Heart left ventricle (tissue), 16 donors: ENCODE measurements at regions not wholly inside any gene's neighbourhood (a gene's known extent, or its start where the extent isn't known, plus 50 kb on each side); places are given as distances from the start of the nearest gene placed in this dataset.
A peak's percentile ranks its signal among the peaks of the same experiment; 100 is the strongest.

Source experiments
- ATAC-seq, 4 donors: fragments of 200-7000 bp; cut with Tn5 transposase; one replicate each; pipeline ENCODE4 v1.9.1; 2020 to 2022; ENCODE audit warnings: moderate library complexity in 4 of 4, mild to moderate bottlenecking in 3 of 4, moderate number of reproducible peaks in 1 of 4
- DNase-seq, 5 donors: peaks; one replicate each; pipeline ENCODE4 v3.0.0-alpha.2; 2020
- H3K27ac ChIP-seq, 12 donors: fragments of 200-600 bp; sonication (generic) in 4 of 12; one replicate each; pipeline versions ENCODE4 v1.5.0 to v1.8.0; 2016 to 2022; ENCODE audit warnings: mild to moderate bottlenecking in 2 of 12
- H3K27me3 ChIP-seq, 9 donors: fragments of 200-600 bp; sonication (generic) in 2 of 9; one replicate each; pipeline versions ENCODE4 v1.5.1 to v1.8.0; 2016 to 2022; ENCODE audit warnings: mild to moderate bottlenecking in 3 of 9
- H3K36me3 ChIP-seq, 9 donors: fragments of 200-600 bp; sonication (generic) in 2 of 9; one replicate each; pipeline versions ENCODE4 v1.5.0 to v1.8.0; 2018 to 2022; ENCODE audit warnings: mild to moderate bottlenecking in 2 of 9
- H3K4me1 ChIP-seq, 12 donors: fragments of 200-600 bp; sonication (generic) in 4 of 12; one replicate each; pipeline versions ENCODE4 v1.5.0 to v1.8.0; 2016 to 2022; ENCODE audit warnings: mild to moderate bottlenecking in 3 of 12
- H3K4me3 ChIP-seq, 12 donors: fragments of 200-600 bp; sonication (generic) in 4 of 12; one replicate each; pipeline versions ENCODE4 v1.5.0 to v1.8.0; 2017 to 2022; ENCODE audit warnings: mild to moderate bottlenecking in 9 of 12, moderate library complexity in 4 of 12
- H3K9me3 ChIP-seq, 12 donors: fragments of 200-600 bp; sonication (generic) in 4 of 12; one replicate each; pipeline versions ENCODE4 v1.5.0 to v1.8.0; 2016 to 2022; ENCODE audit warnings: mild to moderate bottlenecking in 1 of 12
- POLR2A ChIP-seq, 2 donors: fragments of 450-650 bp; IDR thresholded peaks; one replicate each; pipeline ENCODE4 v1.6.1; 2017; ENCODE audit warnings: antibody characterized with exemption in 2 of 2, mild to moderate bottlenecking in 2 of 2, moderate library complexity in 2 of 2
- WGBS, 4 donors: extraction: QIAGEN DNeasy Blood & Tissue Kit in 2 of 4; methylation state at CpG; one replicate each; pipeline versions ENCODE4 v1.1.5 to v1.1.7; 2013 to 2018; 5-methylcytosine and 5-hydroxymethylcytosine counted together
- intact Hi-C, 10 donors: fragments of 100-400 bp; cut with DNase I; formaldehyde crosslinking; loops; one replicate each; pipeline versions ENCODE4 v1.11.1 to v1.14.2; 2022
- TF ChIP-seq, protein P1 (sequence below), 12 donors: fragments of 200-600 bp; sonication (generic) in 4 of 12; IDR thresholded peaks; one replicate each; pipeline versions ENCODE4 v1.5.0 to v1.8.0; 2018 to 2022; ENCODE audit warnings: antibody characterized with exemption in 12 of 12, mild to moderate bottlenecking in 5 of 12
- donor health status: ischemic (EF 13 %, LVEDD 7.1; RV severe dilation, severe dysfunction).
- donor health status: healthy with polysubstance abuse.
- donor health status: DM: no; HTN: yes; CAD: no.
- donor health status: DM: no; HTN: no; CAD: no.
- donor health status: ischemic (EF 25% LVEDD 6.9; RV normal size, moderate dysfunction).
- donor health status: ischemic (EF 25% LVEDD 5.7; RV mildly dilated, moderate dysfunction).
- donor health status: healthy.
- donor health status: DM: yes; HTN: yes; CAD: no.
- donor health status: ischemic (EF 35%, LVEDD 5.7; RV mildly dilated, moderate dysfunction).
- donor health status: nonischemic (EF 11% LVEDD 7.7; RV severe dilation, severe dysfunction).
- donor health status: DM: yes; HTN: yes; CAD: no.
- donor health status: PGD.
- donor health status: ischemic (EF 29% LVEDD 5.4; RV normal size, mild dysfunction).
- donor health status: nonischemic (EF 23%, LVEDD 6.1; RV moderate dilation, normal function).

DNA sequence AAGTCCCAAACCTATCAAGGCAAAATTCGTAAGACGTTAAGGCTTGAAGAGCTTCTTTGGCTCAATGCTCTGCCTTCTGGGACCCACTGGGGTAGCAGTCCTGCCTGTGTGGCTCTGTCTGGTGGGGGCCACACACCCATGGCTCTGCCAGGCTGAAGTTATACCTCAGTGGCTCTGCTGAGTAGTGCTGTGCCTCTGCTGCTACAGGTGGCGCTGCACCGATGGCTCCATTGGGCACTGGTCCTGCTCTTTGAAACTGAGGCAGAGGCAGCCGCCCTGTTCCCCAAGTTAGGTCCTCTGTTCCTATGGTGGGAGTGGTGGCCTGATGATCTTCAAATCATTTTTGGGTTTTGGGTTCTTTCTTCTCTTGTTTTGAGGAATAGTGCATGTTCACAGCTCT, 68.0 kb upstream of the AP4E1 start:
- Histone ChIP-seq H3K4me3 (no peak overlapping the region), H3K36me3 (no peaks in the 10 kb centered on the region), H3K27me3 (no peaks in the 10 kb centered on the region), H3K4me1 (no peaks in the 10 kb centered on the region), H3K9me3 (peaks cover 0 to 5% (median 0%) of the 10 kb centered on the region in 12 donors), H3K27ac (no peak overlapping the region)
- ATAC-seq (no peak), DNase-seq (no peak)
- intact Hi-C loops, result no loop called here
- TF ChIP-seq, protein P1, sequence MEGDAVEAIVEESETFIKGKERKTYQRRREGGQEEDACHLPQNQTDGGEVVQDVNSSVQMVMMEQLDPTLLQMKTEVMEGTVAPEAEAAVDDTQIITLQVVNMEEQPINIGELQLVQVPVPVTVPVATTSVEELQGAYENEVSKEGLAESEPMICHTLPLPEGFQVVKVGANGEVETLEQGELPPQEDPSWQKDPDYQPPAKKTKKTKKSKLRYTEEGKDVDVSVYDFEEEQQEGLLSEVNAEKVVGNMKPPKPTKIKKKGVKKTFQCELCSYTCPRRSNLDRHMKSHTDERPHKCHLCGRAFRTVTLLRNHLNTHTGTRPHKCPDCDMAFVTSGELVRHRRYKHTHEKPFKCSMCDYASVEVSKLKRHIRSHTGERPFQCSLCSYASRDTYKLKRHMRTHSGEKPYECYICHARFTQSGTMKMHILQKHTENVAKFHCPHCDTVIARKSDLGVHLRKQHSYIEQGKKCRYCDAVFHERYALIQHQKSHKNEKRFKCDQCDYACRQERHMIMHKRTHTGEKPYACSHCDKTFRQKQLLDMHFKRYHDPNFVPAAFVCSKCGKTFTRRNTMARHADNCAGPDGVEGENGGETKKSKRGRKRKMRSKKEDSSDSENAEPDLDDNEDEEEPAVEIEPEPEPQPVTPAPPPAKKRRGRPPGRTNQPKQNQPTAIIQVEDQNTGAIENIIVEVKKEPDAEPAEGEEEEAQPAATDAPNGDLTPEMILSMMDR (IDR thresholded peaks at IDR 0.05), result no peak
- no peak for TF ChIP-seq POLR2A (IDR thresholded peaks at IDR 0.05)
- 88 to 91% (median 90%) methylated on average over 3 to 5 of the region's 5 CpGs for WGBS, 4 donors

- Histone ChIP-seq H3K4me1 (no peaks in the 10 kb centered on the region), H3K4me3 (no peak overlapping the region), H3K36me3 (no peaks in the 10 kb centered on the region), H3K27ac (no peak overlapping the region), H3K9me3 (no peaks in the 10 kb centered on the region), H3K27me3 (no peaks in the 10 kb centered on the region)
- no peak for DNase-seq
- intact Hi-C loops, result no loop called here
- ATAC-seq, result no peak
- no peak for TF ChIP-seq POLR2A (IDR thresholded peaks at IDR 0.05)
- TF ChIP-seq, protein P1 (IDR thresholded peaks at IDR 0.05), result no peak
- WGBS, 4 donors, result 93 to 95% (median 95%) methylated on average over 9 of the region's 9 CpGs
Observed at GRCh38 chr15:50837256-50837770, 71.2 kb upstream of the AP4E1 start.

GRCh38 chr15:50830477-50831354, 65.2 kb upstream of the SPPL2A start:
- Histone ChIP-seq H3K36me3 (no peaks in the 10 kb centered on the region), H3K9me3 (no peaks in the 10 kb centered on the region), H3K27ac (no peak overlapping the region), H3K4me1 (peaks cover 0 to 8% (median 0%) of the 10 kb centered on the region in 12 donors), H3K27me3 (no peaks in the 10 kb centered on the region), H3K4me3 (no peak overlapping the region)
- 77 to 87% (median 82%) methylated on average over 12 of the region's 12 CpGs for WGBS, 4 donors
- ATAC-seq, result no peak
- no peak for DNase-seq
- intact Hi-C loops, result no loop called here
- no peak for TF ChIP-seq POLR2A (IDR thresholded peaks at IDR 0.05)
- TF ChIP-seq, protein P1 (IDR thresholded peaks at IDR 0.05), result no peak

DNA sequence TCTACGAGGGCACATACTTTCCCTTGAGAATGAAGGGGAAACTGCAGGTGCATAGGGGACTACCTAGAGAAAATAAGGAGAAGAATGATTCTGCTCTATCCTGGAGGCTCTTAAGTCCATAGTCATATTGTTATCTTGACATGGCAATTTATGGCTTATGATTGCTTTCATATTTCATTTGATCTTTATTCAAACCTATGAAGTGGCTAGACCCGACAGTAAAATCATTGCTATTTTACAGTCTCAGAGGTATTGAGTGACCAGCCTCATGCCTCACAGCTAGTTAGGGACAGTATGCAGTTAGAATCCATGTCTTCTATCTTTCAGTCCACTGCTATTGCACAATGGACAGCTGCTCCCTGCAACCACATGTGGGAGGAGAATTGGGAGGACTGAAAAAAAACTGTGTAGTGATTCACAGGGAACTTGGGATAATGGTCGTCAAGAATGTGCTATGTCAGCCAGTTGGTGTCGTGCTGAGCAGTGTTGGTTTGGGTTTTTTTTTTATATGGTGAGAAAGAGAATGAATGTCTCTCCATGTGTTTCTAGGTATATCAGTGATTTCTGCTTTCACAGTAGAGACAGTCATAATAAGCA, 63.2 kb upstream of the SPPL2A start:
- Histone ChIP-seq H3K4me3 (no peak overlapping the region), H3K27ac (no peak overlapping the region)
- 37 to 48% (median 44%) methylated on average over 4 of the region's 4 CpGs for WGBS, 4 donors

More for the DNA sequence above, 63.2 kb upstream of the SPPL2A start:
- Histone ChIP-seq H3K9me3 (no peaks in the 10 kb centered on the region), H3K4me1 (peaks cover 0 to 8% (median 0%) of the 10 kb centered on the region in 12 donors), H3K27me3 (no peaks in the 10 kb centered on the region), H3K36me3 (no peaks in the 10 kb centered on the region)
- peak; percentile 58 to 92 (median 80) for ATAC-seq
- intact Hi-C loops, result no loop called here
- TF ChIP-seq POLR2A (IDR thresholded peaks at IDR 0.05), result no peak
- TF ChIP-seq, protein P1 (IDR thresholded peaks at IDR 0.05), result no peak
- DNase-seq, result peak in 1 of 5 donors; percentile 36
